Inflammatory macrophage treated with lipopolysaccharide for 4 hours (primary cell): ENCODE measurements at regions not wholly inside any gene's neighbourhood (a gene's known extent, or its start where the extent isn't known, plus 50 kb on each side); places are given as distances from the start of the nearest gene placed in this dataset.
"Not testable (repeated sequence)": the region's sequence is repeated elsewhere in the genome, so short reads cannot be mapped to it uniquely, and the experiment has no call there.

Experiments
- DNase-seq: peaks from one replicate; pipeline ENCODE4 v3.0.0-alpha.2; 2020

DNA sequence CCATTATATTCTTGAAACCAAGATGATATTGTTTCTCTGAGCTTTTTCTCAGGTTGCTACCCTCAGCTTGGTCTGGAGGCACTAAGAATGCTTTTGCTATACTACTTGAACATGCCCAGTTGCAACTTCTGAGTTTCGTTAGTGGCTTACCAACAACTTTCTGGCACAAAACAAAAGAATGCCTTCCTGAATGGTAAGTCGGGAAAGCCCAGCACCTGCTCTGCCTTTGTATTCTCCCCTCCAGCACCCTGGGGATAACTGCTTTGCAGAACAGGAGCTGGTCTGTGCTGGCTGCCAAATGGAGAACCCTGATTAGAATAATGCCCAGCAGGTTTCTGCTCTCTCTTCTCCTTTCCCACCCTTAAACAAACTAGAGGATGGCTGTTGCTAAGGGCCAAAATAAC is 149.3 kb downstream of the TGFB2 start:
- DNase-seq = no peak

DNA sequence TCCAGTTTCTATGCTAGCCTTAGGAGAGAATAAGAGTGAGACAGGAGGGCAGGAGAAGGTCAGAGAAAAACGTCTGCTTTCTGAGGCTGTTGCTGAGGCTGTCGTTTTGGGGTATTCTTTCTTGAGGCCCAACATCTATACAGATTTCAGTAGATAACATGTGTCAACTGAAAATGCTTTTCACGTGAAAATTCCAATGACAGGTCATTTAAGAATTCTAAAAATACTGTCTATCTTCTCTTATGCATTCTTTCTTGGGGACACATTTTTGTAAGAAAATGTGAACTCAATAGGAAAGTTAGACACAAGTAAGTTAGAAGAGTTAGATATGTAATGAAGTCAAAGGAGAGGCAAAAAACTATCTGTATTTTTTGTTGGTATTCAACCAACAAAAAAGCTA is 150.8 kb downstream of the TGFB2 start:
- DNase-seq = no peak

DNA sequence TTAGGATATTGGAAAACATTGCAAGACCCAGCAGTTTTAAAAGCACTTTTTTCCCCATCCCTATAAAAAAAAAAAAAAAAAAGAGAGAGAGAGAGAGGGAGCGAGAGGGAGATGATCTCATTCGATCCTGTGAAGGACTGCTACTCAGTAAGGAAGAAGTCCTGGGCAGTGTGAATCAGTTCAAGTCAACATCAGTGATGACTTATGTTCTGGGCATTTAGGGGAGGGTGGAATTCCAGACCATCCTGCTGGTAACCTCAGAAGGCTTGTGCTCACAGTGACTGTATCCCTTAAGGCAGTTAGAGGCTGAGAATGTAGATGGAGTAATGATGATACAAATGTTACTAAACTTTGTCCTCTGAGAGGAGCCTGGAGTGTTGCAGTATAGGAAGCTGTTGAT is 151.4 kb downstream of the TGFB2 start:
- DNase-seq = no peak

DNA sequence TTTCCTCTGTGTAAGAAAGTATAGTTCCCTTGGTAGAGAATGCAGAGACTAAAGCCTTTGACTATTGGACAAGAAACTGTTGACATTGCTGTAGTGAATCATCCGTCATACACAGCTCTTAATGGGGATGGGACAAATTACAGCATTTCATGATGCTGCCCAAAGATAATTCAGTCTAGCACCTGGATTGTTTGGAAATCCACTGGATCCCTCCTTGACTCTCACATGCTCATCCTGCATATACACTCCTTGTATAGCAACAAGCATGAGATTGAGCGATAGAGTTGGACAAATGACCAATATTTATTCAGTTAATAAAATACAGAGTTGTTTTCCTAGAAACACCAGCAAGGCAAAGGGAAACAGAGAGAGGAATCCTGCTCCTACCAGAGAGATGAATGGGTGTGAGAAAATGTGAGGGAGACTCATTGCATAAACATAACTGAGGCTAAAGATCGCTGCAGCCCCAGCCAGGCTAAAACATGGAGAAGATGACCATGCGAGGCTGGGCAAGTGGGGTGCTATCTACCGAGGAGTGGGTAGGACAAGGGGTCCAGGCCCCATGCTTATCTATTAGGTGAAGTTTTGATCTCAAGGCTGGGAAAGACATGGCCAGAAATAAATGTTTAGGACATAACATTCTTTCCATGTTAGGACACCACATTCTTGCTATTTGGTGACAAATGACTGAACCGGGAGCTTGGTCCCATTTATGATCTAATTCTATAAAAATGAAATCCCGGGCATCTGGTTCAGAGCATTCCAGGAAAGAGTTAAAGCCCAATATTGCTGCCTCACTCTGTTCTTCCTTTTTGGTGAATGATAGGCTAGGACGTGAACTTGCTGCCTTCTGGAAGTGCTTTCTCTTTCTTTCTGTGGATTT is 153.2 kb downstream of the TGFB2 start:
- DNase-seq = no peak

DNA sequence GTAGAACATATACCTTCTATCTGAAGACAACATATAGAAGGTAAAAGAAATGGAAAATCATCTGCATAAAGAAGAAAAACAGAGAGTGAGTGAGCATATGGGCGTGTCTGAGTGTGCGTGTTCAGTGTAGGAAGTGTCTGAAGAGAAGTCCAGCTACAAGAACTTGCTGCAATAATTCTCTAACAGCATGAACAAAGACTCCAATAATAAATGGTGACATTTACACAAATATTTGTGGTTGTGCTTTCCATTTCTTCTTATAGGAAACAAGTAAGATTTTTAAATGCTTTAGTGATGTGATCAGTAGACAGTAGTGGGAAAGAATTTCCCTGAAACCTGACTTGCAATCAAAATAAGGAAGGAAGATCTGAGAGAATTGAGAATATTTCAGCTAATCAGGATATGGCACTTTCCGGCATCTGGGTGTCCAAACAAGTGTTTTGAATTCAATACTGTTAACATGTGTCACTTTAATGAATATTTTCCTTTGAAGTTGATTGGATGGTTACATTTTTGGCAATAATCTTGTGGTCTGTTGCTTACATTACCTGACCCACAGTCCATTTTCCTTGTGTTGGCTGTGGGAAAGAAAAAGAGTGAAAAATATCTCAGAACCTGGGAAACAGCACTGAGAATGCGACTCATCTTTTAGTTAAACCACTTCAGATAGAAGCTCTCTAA is 154.0 kb downstream of the TGFB2 start:
- peak; percentile 53 for DNase-seq

DNA sequence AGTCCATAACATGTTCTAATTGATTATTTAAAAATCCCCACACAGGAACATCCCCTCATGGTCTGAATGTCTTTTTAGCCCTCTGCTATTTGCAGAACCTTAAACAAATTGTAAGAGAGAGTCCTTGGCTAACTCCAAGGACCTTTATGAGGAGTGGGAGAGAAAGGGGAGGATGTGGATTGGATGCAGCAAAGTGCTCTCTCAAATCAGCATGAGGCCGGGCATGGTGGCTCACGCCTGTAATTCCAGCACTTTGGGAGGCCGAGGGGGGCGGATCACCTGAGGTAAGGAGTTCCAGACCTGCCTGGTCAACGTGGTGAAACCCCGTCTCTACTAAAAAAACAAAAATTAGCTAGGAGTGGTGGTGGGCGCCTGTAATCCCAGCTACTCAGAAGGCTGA is 154.8 kb downstream of the TGFB2 start:
- no peak for DNase-seq

DNA sequence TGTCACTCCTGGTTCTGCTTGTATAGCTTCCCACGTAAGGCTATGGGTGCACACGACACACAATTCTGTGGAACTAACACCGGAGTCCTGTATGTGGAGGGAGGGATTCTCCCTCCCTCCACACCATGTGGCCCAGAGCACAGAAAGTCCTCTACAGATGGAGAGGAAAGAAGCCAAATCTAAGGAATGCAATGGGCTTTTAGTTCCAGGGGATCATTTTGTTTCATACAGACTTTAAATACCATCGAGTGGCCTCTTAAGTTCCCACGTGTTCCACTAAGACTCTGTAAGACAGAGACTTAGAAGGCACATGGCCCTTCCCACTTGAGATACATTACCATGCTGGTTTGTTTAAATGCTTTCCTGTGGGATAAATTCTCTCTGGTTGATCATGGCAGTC is 156.0 kb downstream of the TGFB2 start:
- no peak for DNase-seq

DNA sequence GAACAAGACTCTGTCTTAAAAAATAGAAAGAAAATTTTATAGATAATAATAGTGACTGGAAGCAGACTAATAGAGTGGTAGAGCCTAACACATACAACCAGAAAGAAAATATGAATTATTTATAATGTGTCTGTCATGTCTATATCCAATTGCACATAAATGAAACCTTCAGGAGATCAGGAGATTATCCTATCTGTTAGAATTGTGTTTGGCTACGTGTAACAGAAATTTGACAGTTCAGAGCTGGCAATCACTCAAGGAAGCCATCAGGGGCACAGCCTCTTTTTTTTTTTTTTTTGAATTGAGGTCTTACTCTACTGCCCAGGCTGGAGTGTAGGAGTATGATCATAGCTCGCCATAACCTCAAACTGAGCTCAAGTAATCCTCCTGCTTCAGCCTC is 157.2 kb downstream of the TGFB2 start:
- no peak for DNase-seq

DNA sequence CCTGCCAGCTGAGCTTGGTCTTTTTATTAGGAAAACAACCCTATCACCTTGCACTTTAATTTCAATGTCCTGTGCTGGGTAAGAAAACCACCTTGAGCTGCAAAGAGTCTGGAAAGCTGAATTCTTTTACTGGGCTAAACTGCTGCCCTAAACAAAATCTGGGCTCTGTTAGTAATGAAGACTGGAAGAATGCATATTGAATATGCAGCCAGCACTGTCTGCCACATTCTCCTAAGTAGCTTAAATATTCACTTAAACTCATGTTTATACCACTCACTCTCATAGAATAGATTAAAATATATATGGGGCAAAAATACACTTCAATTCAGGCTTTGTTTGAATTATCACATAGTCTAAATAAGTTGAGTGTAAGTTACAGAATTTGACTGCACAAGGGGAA is 158.0 kb downstream of the TGFB2 start:
- DNase-seq = no peak

DNA sequence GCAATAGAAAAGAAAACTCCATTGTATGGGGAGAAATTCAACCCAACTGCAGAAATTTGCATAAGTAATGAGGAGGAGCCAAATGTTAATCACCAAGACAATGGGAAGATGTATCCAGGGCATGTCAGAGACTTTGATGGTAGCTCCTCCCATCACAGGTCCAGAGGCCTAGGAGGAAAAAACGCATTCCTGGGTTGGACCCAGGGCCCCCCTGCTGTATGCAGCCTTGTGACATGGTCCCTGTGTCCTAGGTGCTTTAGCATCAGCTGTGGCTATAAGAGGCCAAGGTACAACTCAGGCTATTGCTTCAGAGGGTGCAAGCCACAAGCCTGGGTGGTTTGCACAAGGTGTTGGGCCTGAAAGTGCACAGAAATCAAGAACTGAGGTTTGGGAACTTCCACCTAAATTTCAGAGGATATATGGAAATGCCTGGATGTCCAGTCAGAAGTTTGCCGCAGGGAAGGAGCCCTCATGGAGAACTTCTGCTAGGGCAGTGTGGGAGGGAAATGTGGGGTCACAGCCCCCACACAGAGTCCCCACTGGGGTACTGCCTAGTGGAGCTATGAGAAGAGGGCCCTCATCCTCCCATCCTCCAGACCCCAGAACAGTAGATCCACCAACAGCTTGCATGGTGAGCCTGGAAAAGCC is 162.3 kb downstream of the TGFB2 start:
- DNase-seq = no peak

DNA sequence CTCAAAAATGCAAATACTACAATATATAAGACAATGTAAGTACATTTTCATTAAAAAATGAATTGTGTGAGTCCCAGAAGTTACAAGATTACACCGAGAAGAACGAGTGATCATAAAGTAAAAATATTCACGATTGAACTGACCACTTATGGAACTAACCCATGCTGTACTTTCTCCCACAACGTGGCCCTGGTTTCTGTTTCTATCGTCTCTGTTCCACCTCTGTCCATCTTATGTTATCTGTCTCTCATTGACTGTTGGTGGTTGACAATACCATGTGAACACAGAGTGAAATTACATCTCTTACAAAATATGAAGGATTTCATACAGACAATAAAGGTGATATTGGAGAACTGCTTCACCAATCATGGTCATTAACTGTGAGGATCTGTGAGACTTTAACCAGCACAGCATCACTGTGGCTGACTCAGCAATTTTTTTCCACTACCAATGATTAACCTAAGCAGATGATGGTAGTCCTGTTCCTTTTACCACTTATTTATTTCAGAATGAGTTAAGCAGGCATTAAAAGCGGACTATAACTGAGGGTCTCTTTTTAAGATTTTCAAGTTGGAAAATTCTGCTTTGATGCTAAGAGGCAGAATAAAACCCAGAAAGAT is 165.1 kb downstream of the TGFB2 start:
- no peak for DNase-seq

DNA sequence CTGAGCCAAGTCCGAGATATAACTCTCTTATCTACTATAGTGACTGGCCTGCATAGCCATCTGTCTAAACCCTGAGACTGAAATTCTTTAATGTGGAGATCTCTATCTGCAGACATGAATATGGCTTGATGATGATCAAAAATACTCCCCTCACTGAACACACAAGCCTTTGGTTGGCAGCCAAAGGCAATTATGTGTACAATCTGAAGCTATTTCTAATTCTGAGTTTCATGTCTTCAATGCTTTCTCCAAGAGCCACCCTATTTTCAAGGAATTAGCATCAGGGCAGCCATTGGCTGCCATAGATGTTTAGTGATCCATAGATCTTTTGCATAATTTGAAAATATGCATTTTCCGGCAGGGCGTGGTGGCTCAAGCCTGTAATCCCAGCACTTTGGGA is 168.2 kb downstream of the TGFB2 start:
- DNase-seq = no peak

DNA sequence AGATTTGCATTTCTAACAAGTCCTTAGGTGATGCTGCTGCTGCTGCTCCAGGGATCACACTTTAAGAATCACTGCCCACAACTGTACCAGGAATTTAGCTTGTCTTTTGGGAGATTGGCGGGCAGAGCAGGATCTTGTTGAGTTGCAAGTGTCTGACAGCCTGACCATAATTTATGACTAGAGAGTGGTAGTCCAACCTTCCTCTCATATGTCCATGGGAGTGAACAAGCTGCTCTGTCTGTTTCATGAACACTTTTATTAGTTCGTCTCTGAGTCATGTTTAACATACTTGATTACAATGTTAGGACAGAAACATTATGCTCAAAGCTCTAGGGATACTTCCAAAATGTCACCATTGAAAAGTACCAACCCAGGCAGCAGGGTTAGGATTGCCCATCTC is 169.6 kb downstream of the TGFB2 start:
- DNase-seq = no peak

DNA sequence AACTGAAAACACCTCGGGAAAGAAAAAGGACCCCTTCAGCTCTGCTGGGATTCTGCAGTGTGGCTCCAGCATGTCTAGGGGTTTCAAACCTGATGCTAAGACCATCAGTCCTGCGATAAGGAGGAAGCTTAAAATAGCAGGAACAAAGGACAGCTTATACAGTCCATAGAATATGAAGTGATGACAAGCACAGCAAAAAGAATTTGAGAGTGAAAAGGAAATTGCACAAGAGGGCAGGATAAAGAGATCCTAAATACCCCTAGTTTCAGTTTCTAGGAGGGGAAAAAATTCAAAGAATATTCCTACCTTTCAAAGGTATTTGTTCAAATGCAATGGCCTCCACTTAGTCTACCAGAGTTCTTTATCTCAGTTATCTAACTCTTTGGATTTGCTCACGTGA is 171.4 kb downstream of the TGFB2 start:
- DNase-seq = no peak

DNA sequence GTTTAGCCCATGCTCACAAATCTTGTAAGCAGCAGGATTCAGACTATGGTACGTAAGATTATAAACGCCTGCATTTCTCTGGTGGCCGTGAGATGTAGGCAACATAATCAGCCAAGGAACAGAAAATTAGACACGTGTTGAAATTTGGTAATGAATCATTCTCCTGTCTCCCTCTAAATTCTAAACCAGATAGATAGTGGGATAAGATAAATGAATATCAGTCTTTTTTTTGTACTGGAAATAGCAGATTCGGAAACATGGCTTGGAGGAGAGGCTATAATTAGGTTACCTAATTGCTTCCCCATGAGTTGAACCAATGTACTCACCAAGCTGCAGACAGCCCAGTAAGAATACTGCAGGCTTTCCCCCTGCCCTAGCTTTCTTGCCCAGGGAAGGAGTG is 172.3 kb downstream of the TGFB2 start:
- DNase-seq = no peak

DNA sequence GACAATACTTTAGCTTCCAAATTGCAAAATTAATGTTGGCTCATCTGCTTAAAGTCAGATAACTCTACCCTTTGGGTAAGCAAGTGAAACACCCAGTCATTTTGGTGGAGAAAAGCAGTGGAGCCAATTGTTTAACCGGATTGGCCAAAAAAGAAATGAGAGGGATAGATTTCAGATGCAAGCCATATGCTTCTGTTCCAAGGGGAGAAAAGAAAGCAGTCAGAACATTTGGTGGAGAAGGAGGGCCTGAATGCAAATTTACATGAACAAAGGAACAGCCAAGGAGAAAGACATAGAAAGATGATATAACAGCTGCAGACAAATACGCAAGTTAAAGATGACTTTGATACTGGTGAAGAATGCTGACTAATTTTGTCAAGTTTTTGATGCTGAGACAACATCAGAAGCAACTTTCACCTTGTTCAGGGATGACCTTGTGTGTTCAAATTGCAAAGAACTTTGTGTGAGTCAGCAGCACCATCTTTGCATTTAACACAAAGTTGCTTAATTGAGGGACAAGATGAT is 173.1 kb downstream of the TGFB2 start:
- no peak for DNase-seq

DNA sequence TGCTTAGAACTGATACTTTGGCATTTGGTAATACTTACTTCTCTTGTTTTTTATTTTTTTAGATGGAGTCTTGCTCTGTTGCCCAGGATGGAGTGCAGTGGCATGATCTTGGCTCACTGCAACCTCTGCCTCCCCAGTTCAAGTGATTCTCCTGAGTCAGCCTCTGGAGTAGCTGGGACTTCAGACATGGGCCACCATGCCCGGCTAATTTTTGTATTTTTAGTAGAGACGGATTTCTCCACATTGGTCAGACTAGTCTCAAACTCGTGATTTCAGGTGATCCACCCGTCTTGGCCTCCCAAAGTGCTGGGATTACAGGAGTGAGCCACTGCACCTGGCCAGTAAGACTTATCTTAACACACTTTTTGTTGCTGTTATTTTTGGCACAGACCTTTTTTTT is 175.5 kb downstream of the TGFB2 start:
- DNase-seq = not testable (repeated sequence)

DNA sequence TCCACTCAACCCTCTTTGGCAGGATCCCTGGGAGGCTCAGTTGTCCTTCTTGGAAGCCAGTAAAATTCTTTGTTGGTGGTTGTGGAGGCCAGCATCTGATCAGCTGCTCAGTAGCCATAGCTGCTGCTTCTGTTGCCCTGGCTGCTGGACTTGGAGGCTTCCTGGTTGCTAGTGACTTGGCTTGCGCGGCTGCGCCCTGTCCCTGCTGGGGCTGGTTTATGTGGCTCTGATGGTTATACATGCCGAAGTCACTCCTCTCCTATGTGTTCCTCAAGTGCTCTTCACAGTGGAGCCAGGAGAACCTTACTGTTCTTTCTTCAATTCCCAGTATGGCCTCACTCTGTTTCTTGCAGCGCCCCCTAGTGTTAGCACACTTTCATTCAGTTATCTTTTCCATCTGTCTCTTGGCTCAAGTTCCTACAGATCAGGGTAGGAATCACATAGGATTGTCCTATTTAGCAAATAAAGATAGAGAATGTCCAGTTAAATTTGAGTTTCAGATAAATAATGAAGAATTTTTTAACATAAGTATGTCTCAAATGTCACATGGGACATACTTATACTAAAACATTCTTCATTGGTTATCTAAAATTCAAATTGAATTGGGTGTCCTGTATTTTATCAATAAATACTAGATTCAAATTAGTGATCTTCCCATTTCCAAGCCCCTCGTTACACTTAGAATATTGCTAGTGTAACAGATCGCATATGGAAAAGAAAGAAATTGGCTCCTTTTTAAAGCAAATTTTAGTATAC is 176.5 kb downstream of the TGFB2 start:
- DNase-seq = peak; percentile 65

DNA sequence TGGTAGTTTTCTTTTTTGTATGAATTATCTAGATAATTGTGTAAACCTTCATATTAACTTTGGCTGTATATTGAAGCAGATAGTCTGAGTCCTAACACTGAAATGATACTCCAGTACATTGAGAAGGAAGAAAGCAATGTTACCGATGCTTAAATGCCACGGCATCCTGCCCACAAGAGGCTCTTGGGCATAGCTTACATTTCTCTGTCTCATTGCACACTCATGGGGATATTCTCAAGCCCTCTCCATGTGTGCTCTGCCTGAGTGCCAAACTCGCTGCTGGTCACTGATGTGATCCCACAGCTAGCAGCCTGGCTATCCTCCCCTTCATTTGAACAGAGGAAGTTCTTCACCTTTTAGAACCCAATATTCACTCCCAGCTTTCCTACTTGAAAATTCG is 179.4 kb downstream of the TGFB2 start:
- DNase-seq = no peak

DNA sequence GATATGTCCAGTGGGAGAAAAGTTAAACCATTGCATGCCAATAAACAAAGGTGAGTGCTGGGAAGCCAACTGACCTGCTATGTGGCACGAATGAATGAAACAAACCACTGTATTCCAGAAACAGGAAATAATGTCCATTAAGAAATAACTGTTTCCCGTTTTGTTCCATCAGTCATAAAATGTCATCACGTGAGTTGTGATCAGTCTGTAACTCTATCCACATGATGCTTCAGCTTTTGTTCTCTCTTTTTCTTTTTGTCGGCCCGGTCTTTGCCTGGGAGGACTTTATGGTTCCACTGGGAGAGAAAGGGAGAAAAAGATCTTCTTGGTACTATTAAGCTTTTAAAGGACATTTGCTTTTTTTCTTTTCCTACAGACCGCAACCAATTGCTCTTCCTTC is 179.9 kb downstream of the TGFB2 start:
- DNase-seq = peak; percentile 65

DNA sequence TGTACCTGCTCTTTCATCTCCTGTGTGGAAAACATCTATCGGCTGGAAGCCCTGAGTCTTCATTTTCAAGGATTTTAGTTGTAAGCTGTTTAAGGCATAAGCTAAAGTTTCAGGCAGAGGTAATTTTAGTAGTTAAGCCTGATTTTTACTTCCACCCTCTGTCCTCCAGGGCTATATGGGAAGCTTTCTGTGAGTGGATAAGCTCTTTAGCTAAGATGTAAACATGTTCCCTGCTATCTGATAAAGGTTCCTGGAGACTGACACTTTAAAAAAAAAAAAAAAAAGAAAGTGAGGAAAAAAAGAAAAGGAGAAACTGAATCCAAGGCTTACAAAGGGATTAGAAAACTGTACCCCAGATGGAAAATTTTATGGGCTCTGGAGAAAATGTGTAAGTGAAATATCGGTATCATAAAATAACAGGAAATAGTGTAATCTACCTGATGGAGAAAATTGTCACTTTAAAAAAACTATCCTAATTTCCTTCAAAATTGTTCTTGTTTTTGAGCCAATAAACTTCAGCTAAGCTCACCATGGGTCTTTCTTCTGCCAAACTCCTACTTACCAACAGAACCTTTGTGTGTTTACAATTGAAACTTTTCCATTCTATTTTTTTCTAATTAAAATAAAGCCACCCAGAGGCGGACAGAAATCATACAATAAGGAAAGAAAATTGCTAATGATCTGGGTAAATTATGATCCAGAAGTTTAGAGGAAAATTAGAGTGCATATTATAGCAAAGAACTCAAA is 180.5 kb downstream of the TGFB2 start:
- no peak for DNase-seq

DNA sequence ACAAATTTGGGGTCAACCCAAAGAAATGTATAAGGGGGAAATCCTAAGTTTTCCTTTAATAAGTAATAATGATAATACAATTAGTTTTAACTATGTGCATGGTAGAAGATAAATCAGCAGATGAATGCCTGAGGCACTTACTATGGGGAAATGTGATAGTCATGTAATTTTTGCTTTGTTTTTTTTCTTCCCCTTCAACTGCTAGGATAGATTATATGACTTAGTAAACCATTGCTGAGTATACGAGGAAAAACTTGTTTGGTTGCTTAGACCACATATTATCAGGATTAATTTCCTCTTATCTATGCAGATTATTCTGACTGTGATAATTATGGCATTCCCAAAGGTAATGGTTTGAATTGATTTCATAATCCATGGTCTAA is 181.1 kb downstream of the TGFB2 start:
- no peak for DNase-seq
